SK-N-SH treated with all-trans-retinoic acid at 6 μM for 48 hours (cell line): ENCODE measurements at regions not wholly inside any gene's neighbourhood (a gene's known extent, or its start where the extent isn't known, plus 50 kb on each side); places are given as distances from the start of the nearest gene placed in this dataset.
"Not testable (repeated sequence)": the region's sequence is repeated elsewhere in the genome, so short reads cannot be mapped to it uniquely, and the experiment has no call there.

Source experiments
- CSDC2 ChIP-seq: fragments of 250-450 bp; sonication (Bioruptor Pico); IDR thresholded peaks from 2 replicates; pipeline ENCODE4 v1.5.0; 2020; ENCODE audit warnings: mild to moderate bottlenecking, moderate library complexity
- POU6F1 ChIP-seq: fragments of 250-450 bp; sonication (Bioruptor Pico); IDR thresholded peaks from 2 replicates; pipeline ENCODE4 v1.8.0; 2021; ENCODE audit warnings: low read depth, mild to moderate bottlenecking, moderate library complexity, borderline replicate concordance
- RARB ChIP-seq: fragments of 250-450 bp; sonication (Bioruptor Pico); IDR thresholded peaks from 2 replicates; pipeline ENCODE4 v1.8.0; 2021; ENCODE audit warnings: mild to moderate bottlenecking, moderate library complexity
- ZFP30 ChIP-seq: fragments of 450-650 bp; formaldehyde crosslinking; IDR thresholded peaks from 2 replicates; pipeline ENCODE4 v1.5.0; 2022; ENCODE audit warnings: mild to moderate bottlenecking, moderate library complexity
- ZNF8 ChIP-seq: fragments of 450-650 bp; formaldehyde crosslinking; IDR thresholded peaks from 2 replicates; pipeline ENCODE4 v1.5.0; 2020; ENCODE audit warnings: mild to moderate bottlenecking, moderate library complexity

- TF ChIP-seq CSDC2 (CRISPR knock-in tag); ZFP30; POU6F1 (CRISPR knock-in tag); RARB; ZNF8 (CRISPR knock-in tag): not testable (repeated sequence)
Observed at GRCh38 chr13:22858980-22859379, 321.8 kb upstream of the SGCG start.
